Mammary epithelial cell (primary cell): ENCODE measurements at regions not wholly inside any gene's neighbourhood (a gene's known extent, or its start where the extent isn't known, plus 50 kb on each side); places are given as distances from the start of the nearest gene placed in this dataset.

ENCODE experiments used
- EZH2 ChIP-seq: IDR thresholded peaks from 2 replicates; pipeline ENCODE4 v1.6.1; 2012; ENCODE audit warnings: low read length, inconsistent platforms, borderline replicate concordance
- TF ChIP-seq, protein P1 (sequence below), 2 donors: IDR thresholded peaks in 1 of 2; conservative IDR thresholded peaks in 1 of 2; 2 replicates each; pipeline ENCODE4 v1.5.1; 2011 to 2012; ENCODE audit warnings: inconsistent platforms in 2 of 2, low read length in 2 of 2, mild to moderate bottlenecking in 2 of 2, control low read depth in 1 of 2, low read depth in 1 of 2; ENCODE audit not compliant: insufficient read depth in 1 of 2; ENCODE audit errors: extremely low read depth in 1 of 2

DNA sequence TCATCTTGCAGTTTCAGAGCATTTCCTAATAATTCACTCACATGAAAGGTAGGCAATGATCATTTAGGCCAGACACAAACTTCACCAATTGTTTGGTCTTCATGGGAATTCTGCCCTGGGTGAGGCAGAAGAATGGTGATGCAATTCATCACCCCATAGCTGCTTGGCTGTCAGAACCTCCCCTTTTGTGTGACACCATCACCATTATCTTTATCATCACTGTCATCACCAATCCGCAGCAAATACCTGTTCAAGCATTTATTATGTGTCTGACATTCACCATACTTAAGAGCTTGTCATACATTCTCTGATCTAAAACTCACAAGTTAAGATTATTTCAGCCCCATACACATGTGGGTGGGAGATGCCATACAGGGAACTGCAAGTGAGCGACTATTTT, 799.5 kb upstream of the LRRN3 start:
- TF ChIP-seq, protein P1, sequence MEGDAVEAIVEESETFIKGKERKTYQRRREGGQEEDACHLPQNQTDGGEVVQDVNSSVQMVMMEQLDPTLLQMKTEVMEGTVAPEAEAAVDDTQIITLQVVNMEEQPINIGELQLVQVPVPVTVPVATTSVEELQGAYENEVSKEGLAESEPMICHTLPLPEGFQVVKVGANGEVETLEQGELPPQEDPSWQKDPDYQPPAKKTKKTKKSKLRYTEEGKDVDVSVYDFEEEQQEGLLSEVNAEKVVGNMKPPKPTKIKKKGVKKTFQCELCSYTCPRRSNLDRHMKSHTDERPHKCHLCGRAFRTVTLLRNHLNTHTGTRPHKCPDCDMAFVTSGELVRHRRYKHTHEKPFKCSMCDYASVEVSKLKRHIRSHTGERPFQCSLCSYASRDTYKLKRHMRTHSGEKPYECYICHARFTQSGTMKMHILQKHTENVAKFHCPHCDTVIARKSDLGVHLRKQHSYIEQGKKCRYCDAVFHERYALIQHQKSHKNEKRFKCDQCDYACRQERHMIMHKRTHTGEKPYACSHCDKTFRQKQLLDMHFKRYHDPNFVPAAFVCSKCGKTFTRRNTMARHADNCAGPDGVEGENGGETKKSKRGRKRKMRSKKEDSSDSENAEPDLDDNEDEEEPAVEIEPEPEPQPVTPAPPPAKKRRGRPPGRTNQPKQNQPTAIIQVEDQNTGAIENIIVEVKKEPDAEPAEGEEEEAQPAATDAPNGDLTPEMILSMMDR (conservative IDR thresholded peaks at IDR 0.05 in 1 of 2, IDR thresholded peaks at IDR 0.05 in 1 of 2; ENCODE audit: extremely low read depth in 1 of 2, insufficient read depth in 1 of 2, low read depth in 1 of 2, low read length in 2 of 2), result no peak
- TF ChIP-seq EZH2, result no peak
